ENCODE measurements at regions not wholly inside any gene's neighbourhood (a gene's known extent, or its start where the extent isn't known, plus 50 kb on each side); places are given as distances from the start of the nearest gene placed in this dataset.

DNA sequence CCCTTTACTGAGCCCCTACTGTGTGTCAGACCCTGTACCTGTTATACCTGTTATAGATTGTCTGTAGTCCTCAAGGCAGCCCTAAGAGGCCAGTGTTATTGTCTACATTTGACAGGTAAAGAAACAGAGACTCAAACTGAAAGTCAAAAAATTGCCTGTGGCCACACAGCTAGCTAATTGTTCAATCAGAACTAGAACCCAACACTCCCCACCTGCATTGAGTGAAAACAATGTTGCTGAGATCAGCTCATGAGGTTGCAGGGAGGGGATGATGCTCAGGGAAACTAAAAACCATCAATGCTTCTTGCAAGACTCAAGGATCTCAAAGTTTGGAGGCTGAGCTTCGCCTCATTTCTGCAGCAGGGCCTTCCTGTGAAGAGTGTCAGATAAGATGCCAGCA, 109.5 kb upstream of the LMO4 start:
- no peak for TF ChIP-seq CTCF (IDR thresholded peaks at IDR 0.05; ENCODE audit: unreplicated experiment)
- H3K9me3 Mint-ChIP-seq (ENCODE audit: unreplicated experiment) = no peaks in the 10 kb centered on the region
- POLR2A ChIA-PET = no interaction called here
- CTCF ChIA-PET = interaction anchor here (1.5 to 2.5 kb wide), 2 partner anchors 73 to 88 kb away, joined by 4 to 11 read pairs; no protein-coding TSS in a partner anchor
- H3K27me3 Mint-ChIP-seq (ENCODE audit: insufficient read depth, unreplicated experiment) = no peaks in the 10 kb centered on the region
- peaks cover 10% of the 10 kb centered on the region for H3K4me1 Mint-ChIP-seq (ENCODE audit: insufficient read depth, unreplicated experiment)
- no TSS peak for BruUV-seq (replicated peaks)
- intact Hi-C loops (cut with micrococcal nuclease) = no loop called here
- no peak for DNase-seq (ENCODE audit: unreplicated experiment)
- H3K4me3 Mint-ChIP-seq (ENCODE audit: unreplicated experiment) = no peak overlapping the region
- no peaks in the 10 kb centered on the region for H3K36me3 Mint-ChIP-seq (ENCODE audit: insufficient read depth, unreplicated experiment)
- H3K27ac Mint-ChIP-seq (ENCODE audit: low read depth, unreplicated experiment) = no peak overlapping the region

DNA sequence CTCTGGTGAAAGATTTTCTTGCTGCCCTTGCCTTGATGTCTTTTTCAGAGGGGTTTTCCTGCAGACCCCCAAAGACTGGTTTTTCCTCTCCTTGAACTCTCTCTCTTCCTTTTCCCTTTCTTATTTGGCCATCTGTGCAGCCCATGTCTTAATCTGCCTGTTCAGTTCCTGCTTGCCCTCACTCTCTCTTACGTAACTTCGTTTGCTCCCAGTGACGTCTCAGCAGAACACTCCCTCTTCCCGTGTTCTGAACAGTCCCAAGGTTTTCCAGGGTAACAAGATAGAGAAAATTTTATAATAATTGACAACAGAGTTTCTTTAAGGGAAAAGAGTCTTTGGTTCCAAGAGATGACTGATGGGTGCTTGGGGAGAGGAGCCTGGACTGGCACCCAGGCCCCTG, 109.1 kb upstream of the LMO4 start:
- no peaks in the 10 kb centered on the region for H3K36me3 Mint-ChIP-seq (ENCODE audit: insufficient read depth, unreplicated experiment)
- no peaks in the 10 kb centered on the region for H3K27me3 Mint-ChIP-seq (ENCODE audit: insufficient read depth, unreplicated experiment)
- H3K27ac Mint-ChIP-seq (ENCODE audit: low read depth, unreplicated experiment) = no peak overlapping the region
- no peak for TF ChIP-seq CTCF (IDR thresholded peaks at IDR 0.05; ENCODE audit: unreplicated experiment)
- POLR2A ChIA-PET = no interaction called here
- no TSS peak for BruUV-seq (replicated peaks)
- intact Hi-C loops (cut with micrococcal nuclease) = no loop called here
- peak; percentile 59 for DNase-seq (ENCODE audit: unreplicated experiment)
- peaks cover 14% of the 10 kb centered on the region for H3K4me1 Mint-ChIP-seq (ENCODE audit: insufficient read depth, unreplicated experiment)
- no peak overlapping the region for H3K4me3 Mint-ChIP-seq (ENCODE audit: unreplicated experiment)
- no peaks in the 10 kb centered on the region for H3K9me3 Mint-ChIP-seq (ENCODE audit: unreplicated experiment)
- CTCF ChIA-PET = interaction anchor here (1.5 to 2.5 kb wide), 2 partner anchors 73 to 89 kb away, joined by 4 to 11 read pairs; no protein-coding TSS in a partner anchor

GRCh38 chr1:87220993-87221392, 107.7 kb upstream of the LMO4 start:
- ChIA-PET POLR2A (no interaction called here), CTCF (no interaction called here)
- H3K4me3 Mint-ChIP-seq (ENCODE audit: unreplicated experiment) = no peak overlapping the region
- no peak for DNase-seq (ENCODE audit: unreplicated experiment)
- TF ChIP-seq CTCF (IDR thresholded peaks at IDR 0.05; ENCODE audit: unreplicated experiment) = no peak
- H3K27me3 Mint-ChIP-seq (ENCODE audit: insufficient read depth, unreplicated experiment) = no peaks in the 10 kb centered on the region
- peaks cover 18% of the 10 kb centered on the region for H3K4me1 Mint-ChIP-seq (ENCODE audit: insufficient read depth, unreplicated experiment)
- no TSS peak for BruUV-seq (replicated peaks)
- intact Hi-C loops (cut with micrococcal nuclease) = no loop called here
- H3K9me3 Mint-ChIP-seq (ENCODE audit: unreplicated experiment) = no peaks in the 10 kb centered on the region
- H3K36me3 Mint-ChIP-seq (ENCODE audit: insufficient read depth, unreplicated experiment) = no peaks in the 10 kb centered on the region
- no peak overlapping the region for H3K27ac Mint-ChIP-seq (ENCODE audit: low read depth, unreplicated experiment)

GRCh38 chr1:87224201-87224600, 104.5 kb upstream of the LMO4 start:
- BruUV-seq (replicated peaks) = no TSS peak
- intact Hi-C loops (cut with micrococcal nuclease) = no loop called here
- peak; percentile 86 for DNase-seq (ENCODE audit: unreplicated experiment)
- Mint-ChIP-seq H3K4me1 (ENCODE audit: insufficient read depth, unreplicated experiment) (peaks cover 25% of the 10 kb centered on the region), H3K36me3 (ENCODE audit: insufficient read depth, unreplicated experiment) (no peaks in the 10 kb centered on the region), H3K27me3 (ENCODE audit: insufficient read depth, unreplicated experiment) (no peaks in the 10 kb centered on the region), H3K4me3 (ENCODE audit: unreplicated experiment) (no peak overlapping the region), H3K27ac (ENCODE audit: low read depth, unreplicated experiment) (peak overlapping the region; percentile 79), H3K9me3 (ENCODE audit: unreplicated experiment) (no peaks in the 10 kb centered on the region)
- no peak for TF ChIP-seq CTCF (IDR thresholded peaks at IDR 0.05; ENCODE audit: unreplicated experiment)
- ChIA-PET POLR2A (interaction anchor here (0.5 to 1.1 kb wide), 7 partner anchors 8 to 663 kb away, joined by 3 read pairs; no protein-coding TSS in a partner anchor), CTCF (interaction anchor here (1.5 to 1.7 kb wide), 2 partner anchors 68 to 69 kb away, joined by 3 to 4 read pairs; no protein-coding TSS in a partner anchor)
